ENCODE measurements at regions not wholly inside any gene's neighbourhood (a gene's known extent, or its start where the extent isn't known, plus 50 kb on each side); places are given as distances from the start of the nearest gene placed in this dataset.

- H3K4me3 ChIP-seq (ENCODE audit: low read length): no peak overlapping the region
- TF ChIP-seq RAD21 (conservative IDR thresholded peaks at IDR 0.05): no peak
- no peak for TF ChIP-seq REST (IDR thresholded peaks at IDR 0.05; ENCODE audit: borderline replicate concordance)
- TF ChIP-seq CTCF (IDR thresholded peaks at IDR 0.05; ENCODE audit: poor library complexity, severe bottlenecking): no peak
- TF ChIP-seq MXI1 (conservative IDR thresholded peaks at IDR 0.05; ENCODE audit: poor library complexity, severe bottlenecking): no peak
- no peak for TF ChIP-seq EZH2 (IDR thresholded peaks at IDR 0.05; ENCODE audit: borderline replicate concordance, insufficient read depth, low read length, poor library complexity, severe bottlenecking)
- no peak for TF ChIP-seq POLR2AphosphoS5 (IDR thresholded peaks at IDR 0.05)
- TF ChIP-seq TAF1 (IDR thresholded peaks at IDR 0.05; ENCODE audit: low read depth): no peak
- no peak for TF ChIP-seq SMC3 (conservative IDR thresholded peaks at IDR 0.05; ENCODE audit: poor library complexity)
- no peak for TF ChIP-seq EP300 (conservative IDR thresholded peaks at IDR 0.05; ENCODE audit: poor library complexity, severe bottlenecking)
- no peak overlapping the region for H3K4me2 ChIP-seq (ENCODE audit: low read length)
- no peaks in the 10 kb centered on the region for H3F3A ChIP-seq (ENCODE audit: insufficient read depth, low read length, poor library complexity, severe bottlenecking)
- no peaks in the 10 kb centered on the region for H3K36me3 ChIP-seq (ENCODE audit: insufficient read depth, low read length)
- no peak overlapping the region for H3K27ac ChIP-seq (ENCODE audit: low read length)
- H2AFZ ChIP-seq (ENCODE audit: low read depth, low read length): no peak overlapping the region
- peaks cover 13% of the 10 kb centered on the region for H3K9me3 ChIP-seq (ENCODE audit: low read length)
- H3K9ac ChIP-seq (ENCODE audit: low read length): no peak overlapping the region
- no peaks in the 10 kb centered on the region for H3K9me2 ChIP-seq (ENCODE audit: insufficient read depth, low read length)
- no peaks in the 10 kb centered on the region for H3K79me2 ChIP-seq (replicated peaks; ENCODE audit: insufficient read depth, low read length)
- no peaks in the 10 kb centered on the region for H3K27me3 ChIP-seq (ENCODE audit: insufficient read depth, low read depth, low read length)
- no peaks in the 10 kb centered on the region for H4K20me1 ChIP-seq (ENCODE audit: insufficient read depth)
Observed at GRCh38 chr19:30621326-30621920, 249.2 kb downstream of the ZNF536 start.

GRCh38 chr19:30620354-30620753 is 248.2 kb downstream of the ZNF536 start:
- Histone ChIP-seq H3K9me3 (ENCODE audit: low read length) (peaks cover 13% of the 10 kb centered on the region), H3F3A (ENCODE audit: insufficient read depth, low read length, poor library complexity, severe bottlenecking) (no peaks in the 10 kb centered on the region), H3K27me3 (ENCODE audit: insufficient read depth, low read depth, low read length) (no peaks in the 10 kb centered on the region), H3K9me2 (ENCODE audit: insufficient read depth, low read length) (no peaks in the 10 kb centered on the region), H3K9ac (ENCODE audit: low read length) (no peak overlapping the region), H3K4me3 (ENCODE audit: low read length) (no peak overlapping the region), H3K27ac (ENCODE audit: low read length) (no peak overlapping the region), H3K36me3 (ENCODE audit: insufficient read depth, low read length) (no peaks in the 10 kb centered on the region), H2AFZ (ENCODE audit: low read depth, low read length) (no peak overlapping the region), H3K4me2 (ENCODE audit: low read length) (no peak overlapping the region), H3K79me2 (replicated peaks; ENCODE audit: insufficient read depth, low read length) (no peaks in the 10 kb centered on the region), H4K20me1 (ENCODE audit: insufficient read depth) (no peaks in the 10 kb centered on the region)
- TF ChIP-seq TAF1 (IDR thresholded peaks at IDR 0.05; ENCODE audit: low read depth) (no peak), EZH2 (IDR thresholded peaks at IDR 0.05; ENCODE audit: borderline replicate concordance, insufficient read depth, low read length, poor library complexity, severe bottlenecking) (no peak), POLR2AphosphoS5 (IDR thresholded peaks at IDR 0.05) (no peak), CTCF (IDR thresholded peaks at IDR 0.05; ENCODE audit: poor library complexity, severe bottlenecking) (no peak), SMC3 (conservative IDR thresholded peaks at IDR 0.05; ENCODE audit: poor library complexity) (no peak), MXI1 (conservative IDR thresholded peaks at IDR 0.05; ENCODE audit: poor library complexity, severe bottlenecking) (no peak), EP300 (conservative IDR thresholded peaks at IDR 0.05; ENCODE audit: poor library complexity, severe bottlenecking) (no peak), REST (IDR thresholded peaks at IDR 0.05; ENCODE audit: borderline replicate concordance) (no peak), RAD21 (conservative IDR thresholded peaks at IDR 0.05) (no peak)

All from neural cell (in vitro differentiated cells).